SK-N-SH treated with all-trans-retinoic acid at 6 μM for 48 hours (cell line): ENCODE measurements at regions not wholly inside any gene's neighbourhood (a gene's known extent, or its start where the extent isn't known, plus 50 kb on each side); places are given as distances from the start of the nearest gene placed in this dataset.

ENCODE experiments used
- ARNTL ChIP-seq: fragments of 450-650 bp; formaldehyde crosslinking; IDR thresholded peaks from 2 replicates; pipeline ENCODE4 v1.5.0; 2020; ENCODE audit warnings: low read depth, mild to moderate bottlenecking, moderate library complexity, borderline replicate concordance
- BACH2 ChIP-seq: fragments of 250-450 bp; sonication (Bioruptor Pico); IDR thresholded peaks from 2 replicates; pipeline ENCODE4 v1.9.0; 2021; ENCODE audit warnings: mild to moderate bottlenecking, borderline replicate concordance
- CSDC2 ChIP-seq: fragments of 250-450 bp; sonication (Bioruptor Pico); IDR thresholded peaks from 2 replicates; pipeline ENCODE4 v1.5.0; 2020; ENCODE audit warnings: mild to moderate bottlenecking, moderate library complexity
- ESRRG ChIP-seq: fragments of 250-450 bp; sonication (Bioruptor Pico); IDR thresholded peaks from 2 replicates; pipeline ENCODE4 v1.6.1; 2021; ENCODE audit warnings: mild to moderate bottlenecking
- ISL1 ChIP-seq: fragments of 250-450 bp; sonication (Bioruptor Pico); IDR thresholded peaks from 2 replicates; pipeline ENCODE4 v2.1.2; 2022; ENCODE audit warnings: mild to moderate bottlenecking, moderate library complexity
- SNAI2 ChIP-seq: fragments of 250-450 bp; sonication (Bioruptor Pico); IDR thresholded peaks from 2 replicates; pipeline ENCODE4 v1.5.0; 2020; ENCODE audit warnings: mild to moderate bottlenecking, moderate library complexity
- ZC3H10 ChIP-seq: fragments of 250-450 bp; sonication (Bioruptor Pico); IDR thresholded peaks from 2 replicates; pipeline ENCODE4 v1.5.1; 2021; ENCODE audit warnings: mild to moderate bottlenecking, moderate library complexity
- ZFP3 ChIP-seq: fragments of 250-450 bp; sonication (Bioruptor Pico); IDR thresholded peaks from 2 replicates; pipeline ENCODE4 v1.5.0; 2020; ENCODE audit warnings: mild to moderate bottlenecking, moderate library complexity
- ZFP30 ChIP-seq: fragments of 450-650 bp; formaldehyde crosslinking; IDR thresholded peaks from 2 replicates; pipeline ENCODE4 v1.5.0; 2022; ENCODE audit warnings: mild to moderate bottlenecking, moderate library complexity
- ZNF70 ChIP-seq: fragments of 450-650 bp; formaldehyde crosslinking; IDR thresholded peaks from 2 replicates; pipeline ENCODE4 v1.5.0; 2020; ENCODE audit warnings: mild to moderate bottlenecking, moderate library complexity
- ZNF8 ChIP-seq: fragments of 450-650 bp; formaldehyde crosslinking; IDR thresholded peaks from 2 replicates; pipeline ENCODE4 v1.5.0; 2020; ENCODE audit warnings: mild to moderate bottlenecking, moderate library complexity
- TF ChIP-seq, protein P1 (sequence below): fragments of 250-450 bp; sonication (Bioruptor Pico); IDR thresholded peaks from 2 replicates; pipeline ENCODE4 v1.8.0; 2021; ENCODE audit warnings: low read depth, mild to moderate bottlenecking, moderate library complexity, borderline replicate concordance

DNA sequence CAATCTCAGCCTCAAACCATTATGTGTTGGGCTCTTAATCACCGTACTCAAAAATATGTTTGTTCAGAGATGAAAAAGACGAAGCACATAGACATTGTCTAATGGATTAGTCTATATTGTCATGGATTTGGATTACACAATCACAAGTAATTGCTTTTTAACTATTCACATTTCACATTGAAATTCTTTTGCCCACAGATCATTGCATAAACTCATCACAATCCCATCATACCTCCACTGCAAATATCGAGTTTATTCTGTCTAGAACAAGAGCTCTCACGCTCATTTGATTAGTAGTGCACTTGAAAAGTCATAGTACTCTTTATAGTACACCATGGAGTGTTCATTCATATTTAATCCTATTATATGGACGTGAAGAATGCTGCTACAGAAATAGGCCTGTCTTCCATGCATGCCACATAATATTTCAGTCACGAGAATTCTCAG is 97.9 kb upstream of the SOX11 start:
- TF ChIP-seq ARNTL (CRISPR knock-in tag) (no peak), ISL1 (CRISPR knock-in tag) (no peak), CSDC2 (no peak), ZC3H10 (no peak), ZFP30 (no peak), ZNF70 (CRISPR knock-in tag) (no peak), ZFP3 (CRISPR knock-in tag) (no peak), SNAI2 (CRISPR knock-in tag) (no peak), ESRRG (CRISPR knock-in tag) (no peak), ZNF8 (no peak), BACH2 (CRISPR knock-in tag) (no peak)
- TF ChIP-seq, protein P1, sequence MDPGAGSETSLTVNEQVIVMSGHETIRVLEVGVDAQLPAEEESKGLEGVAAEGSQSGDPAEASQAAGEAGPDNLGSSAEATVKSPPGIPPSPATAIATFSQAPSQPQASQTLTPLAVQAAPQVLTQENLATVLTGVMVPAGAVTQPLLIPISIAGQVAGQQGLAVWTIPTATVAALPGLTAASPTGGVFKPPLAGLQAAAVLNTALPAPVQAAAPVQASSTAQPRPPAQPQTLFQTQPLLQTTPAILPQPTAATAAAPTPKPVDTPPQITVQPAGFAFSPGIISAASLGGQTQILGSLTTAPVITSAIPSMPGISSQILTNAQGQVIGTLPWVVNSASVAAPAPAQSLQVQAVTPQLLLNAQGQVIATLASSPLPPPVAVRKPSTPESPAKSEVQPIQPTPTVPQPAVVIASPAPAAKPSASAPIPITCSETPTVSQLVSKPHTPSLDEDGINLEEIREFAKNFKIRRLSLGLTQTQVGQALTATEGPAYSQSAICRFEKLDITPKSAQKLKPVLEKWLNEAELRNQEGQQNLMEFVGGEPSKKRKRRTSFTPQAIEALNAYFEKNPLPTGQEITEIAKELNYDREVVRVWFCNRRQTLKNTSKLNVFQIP (CRISPR knock-in tag) = no peak
